ENCODE measurements at regions not wholly inside any gene's neighbourhood (a gene's known extent, or its start where the extent isn't known, plus 50 kb on each side); places are given as distances from the start of the nearest gene placed in this dataset.

DNA sequence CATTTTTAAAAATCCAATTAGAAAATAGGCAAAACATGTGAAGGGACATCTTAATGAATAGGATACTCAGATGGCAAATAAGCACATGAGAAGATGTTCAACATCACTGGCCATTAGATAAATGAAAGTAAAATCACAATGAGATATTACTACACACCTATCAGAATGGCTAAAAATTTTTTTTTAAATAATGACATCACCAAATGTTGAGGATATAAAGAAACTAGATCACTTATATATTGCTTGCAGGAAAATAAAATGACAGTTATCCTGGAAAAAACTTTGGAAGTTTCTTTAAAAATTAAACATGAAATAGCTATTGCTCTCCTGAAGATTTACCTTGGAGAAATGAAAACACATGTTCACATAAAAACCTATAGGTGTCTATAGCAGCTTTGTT is 127.8 kb downstream of the ALOX5 start:
- DNase-seq (ENCODE audit: low spot score in 2 of 2, unreplicated experiment in 2 of 2): no peak
- Mint-ChIP-seq H3K27ac (no peak overlapping the region), H3K4me3 (no peak overlapping the region), H3K36me3 (peaks cover 3% of the 10 kb centered on the region), H3K4me1 (no peaks in the 10 kb centered on the region), H3K9me3 (peaks cover 8% of the 10 kb centered on the region), H3K27me3 (ENCODE audit: low read depth) (no peaks in the 10 kb centered on the region)
- TF ChIP-seq, protein P1, sequence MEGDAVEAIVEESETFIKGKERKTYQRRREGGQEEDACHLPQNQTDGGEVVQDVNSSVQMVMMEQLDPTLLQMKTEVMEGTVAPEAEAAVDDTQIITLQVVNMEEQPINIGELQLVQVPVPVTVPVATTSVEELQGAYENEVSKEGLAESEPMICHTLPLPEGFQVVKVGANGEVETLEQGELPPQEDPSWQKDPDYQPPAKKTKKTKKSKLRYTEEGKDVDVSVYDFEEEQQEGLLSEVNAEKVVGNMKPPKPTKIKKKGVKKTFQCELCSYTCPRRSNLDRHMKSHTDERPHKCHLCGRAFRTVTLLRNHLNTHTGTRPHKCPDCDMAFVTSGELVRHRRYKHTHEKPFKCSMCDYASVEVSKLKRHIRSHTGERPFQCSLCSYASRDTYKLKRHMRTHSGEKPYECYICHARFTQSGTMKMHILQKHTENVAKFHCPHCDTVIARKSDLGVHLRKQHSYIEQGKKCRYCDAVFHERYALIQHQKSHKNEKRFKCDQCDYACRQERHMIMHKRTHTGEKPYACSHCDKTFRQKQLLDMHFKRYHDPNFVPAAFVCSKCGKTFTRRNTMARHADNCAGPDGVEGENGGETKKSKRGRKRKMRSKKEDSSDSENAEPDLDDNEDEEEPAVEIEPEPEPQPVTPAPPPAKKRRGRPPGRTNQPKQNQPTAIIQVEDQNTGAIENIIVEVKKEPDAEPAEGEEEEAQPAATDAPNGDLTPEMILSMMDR (IDR thresholded peaks at IDR 0.05; ENCODE audit: unreplicated experiment): no peak

DNA sequence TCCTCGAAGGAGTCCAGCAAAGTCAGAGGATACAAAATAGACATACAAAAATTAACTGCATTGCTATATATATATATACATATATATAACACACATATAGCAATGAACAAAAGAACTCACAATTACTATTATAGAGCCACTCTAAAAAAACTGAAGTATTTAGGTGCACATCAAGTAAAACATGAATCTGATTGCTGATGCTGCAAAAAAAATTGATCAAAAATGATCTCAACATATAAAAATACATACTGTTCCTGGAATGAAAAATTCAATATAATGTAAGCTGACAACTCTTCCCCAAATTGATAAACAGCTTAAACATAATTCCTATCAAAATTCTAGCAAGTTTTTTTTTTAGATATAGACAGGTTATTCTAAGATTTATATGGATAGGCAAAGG is 126.8 kb downstream of the ALOX5 start:
- H3K36me3 Mint-ChIP-seq: peaks cover 4% of the 10 kb centered on the region
- H3K9me3 Mint-ChIP-seq: peaks cover 15% of the 10 kb centered on the region
- no peak for DNase-seq (ENCODE audit: low spot score in 2 of 2, unreplicated experiment in 2 of 2)
- no peaks in the 10 kb centered on the region for H3K27me3 Mint-ChIP-seq (ENCODE audit: low read depth)
- no peaks in the 10 kb centered on the region for H3K4me1 Mint-ChIP-seq
- no peak overlapping the region for H3K4me3 Mint-ChIP-seq
- TF ChIP-seq, protein P1 (IDR thresholded peaks at IDR 0.05; ENCODE audit: unreplicated experiment): no peak
- H3K27ac Mint-ChIP-seq: no peak overlapping the region

DNA sequence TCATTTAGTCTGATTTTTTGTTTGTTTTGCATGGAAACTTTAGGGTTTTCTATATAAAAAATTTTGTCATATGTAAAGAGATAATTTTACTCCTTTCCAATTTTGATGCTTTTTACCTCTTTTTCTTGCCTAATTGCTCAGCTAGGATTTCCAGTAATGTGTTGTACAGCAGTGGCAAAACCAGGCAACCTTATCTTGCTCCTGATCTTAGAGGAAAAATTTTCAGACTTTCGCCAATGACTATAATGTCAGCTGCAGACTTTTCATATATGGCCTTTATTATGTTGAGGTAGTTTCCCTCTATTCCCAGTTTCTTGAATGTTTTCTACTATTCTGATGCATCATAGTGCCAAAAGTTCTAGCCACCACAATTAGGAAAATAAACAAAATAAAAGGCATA is 126.3 kb downstream of the ALOX5 start:
- Mint-ChIP-seq H3K4me1 (no peaks in the 10 kb centered on the region), H3K36me3 (peaks cover 7% of the 10 kb centered on the region)

DNA sequence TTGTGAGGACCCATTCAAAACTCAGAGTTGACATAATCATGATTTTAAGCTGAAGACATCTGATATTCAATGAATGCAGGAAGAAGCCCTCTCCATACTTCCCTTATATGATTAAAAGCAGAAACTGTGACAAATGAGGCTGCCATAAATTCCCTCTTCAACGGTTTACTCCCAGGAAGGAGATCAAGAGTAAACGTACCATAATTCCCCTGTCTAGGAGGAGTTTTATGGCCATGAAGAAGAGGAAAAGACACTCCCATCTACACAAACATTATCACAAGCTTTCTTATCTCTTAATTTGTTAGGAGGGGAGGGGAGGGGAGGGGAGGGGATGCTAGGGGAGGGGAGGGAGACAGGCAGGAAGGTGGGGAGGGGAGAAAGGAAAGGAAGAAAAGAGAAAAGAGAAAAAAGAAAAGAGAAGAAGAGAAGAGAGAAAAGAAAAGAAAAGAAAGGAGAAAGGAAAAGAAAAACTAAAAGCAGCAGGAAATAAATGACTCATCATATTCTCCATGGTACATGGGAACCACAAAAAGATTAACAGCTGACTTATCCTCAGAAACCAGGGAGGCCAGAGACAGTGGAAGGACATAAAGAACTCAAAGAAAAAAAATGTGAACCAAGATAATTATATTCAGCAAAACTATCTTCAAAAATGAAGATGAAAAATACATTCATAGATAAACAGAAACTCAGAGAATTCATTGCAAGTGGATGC is 121.6 kb downstream of the ALOX5 start:
- no peak for DNase-seq (ENCODE audit: low spot score in 2 of 2, unreplicated experiment in 2 of 2)
- no peaks in the 10 kb centered on the region for H3K4me1 Mint-ChIP-seq

More for the DNA sequence above, 126.3 kb downstream of the ALOX5 start:
- Mint-ChIP-seq H3K4me3 (no peak overlapping the region), H3K27ac (no peak overlapping the region), H3K9me3 (peaks cover 20% of the 10 kb centered on the region), H3K27me3 (ENCODE audit: low read depth) (no peaks in the 10 kb centered on the region)
- DNase-seq (ENCODE audit: low spot score in 2 of 2, unreplicated experiment in 2 of 2): no peak
- TF ChIP-seq, protein P1 (IDR thresholded peaks at IDR 0.05; ENCODE audit: unreplicated experiment): no peak

More for the DNA sequence above, 121.6 kb downstream of the ALOX5 start:
- no peak overlapping the region for H3K27ac Mint-ChIP-seq
- H3K9me3 Mint-ChIP-seq: peaks cover 35% of the 10 kb centered on the region
- TF ChIP-seq, protein P1 (IDR thresholded peaks at IDR 0.05; ENCODE audit: unreplicated experiment): no peak
- H3K36me3 Mint-ChIP-seq: peaks cover 8% of the 10 kb centered on the region
- no peaks in the 10 kb centered on the region for H3K27me3 Mint-ChIP-seq (ENCODE audit: low read depth)
- no peak overlapping the region for H3K4me3 Mint-ChIP-seq
